Urothelium cell line (cell line): ENCODE measurements at regions not wholly inside any gene's neighbourhood (a gene's known extent, or its start where the extent isn't known, plus 50 kb on each side); places are given as distances from the start of the nearest gene placed in this dataset.
"Not testable (repeated sequence)": the region's sequence is repeated elsewhere in the genome, so short reads cannot be mapped to it uniquely, and the experiment has no call there.

ENCODE experiments used
- DNase-seq: peaks from one replicate; pipeline ENCODE4 v3.0.0; 2011; ENCODE audit warnings: low spot score, mixed read lengths
- FAIRE-seq: peaks from 2 replicates; lab custom pipeline; 2011; peaks lifted over from hg19 to GRCh38; lab: Jason Lieb, UNC

- DNase-seq, result no peak
- no peak for FAIRE-seq
Observed at GRCh38 chr2:105691947-105692390, 52.7 kb upstream of the NCK2 start.

DNA sequence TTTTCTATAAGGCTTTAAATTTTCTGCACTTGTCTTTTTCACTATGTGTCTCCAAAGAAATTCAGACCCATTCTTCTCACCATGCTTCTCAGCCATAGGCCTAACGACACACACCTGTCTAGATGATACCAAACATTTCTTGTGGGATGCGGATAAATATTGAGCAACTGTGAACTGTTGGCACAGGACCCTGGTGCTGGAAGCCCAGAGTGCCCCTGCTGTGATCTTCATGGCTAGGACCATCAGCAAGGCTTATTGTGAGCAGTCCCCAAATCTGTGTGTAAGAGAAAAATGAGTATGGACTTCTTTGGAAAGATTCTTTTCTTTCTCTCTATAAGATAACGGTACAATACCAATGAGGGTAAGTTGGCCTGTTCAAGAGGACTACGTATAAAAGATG, 54.1 kb upstream of the NCK2 start:
- DNase-seq (no peak), FAIRE-seq (no peak)

DNA sequence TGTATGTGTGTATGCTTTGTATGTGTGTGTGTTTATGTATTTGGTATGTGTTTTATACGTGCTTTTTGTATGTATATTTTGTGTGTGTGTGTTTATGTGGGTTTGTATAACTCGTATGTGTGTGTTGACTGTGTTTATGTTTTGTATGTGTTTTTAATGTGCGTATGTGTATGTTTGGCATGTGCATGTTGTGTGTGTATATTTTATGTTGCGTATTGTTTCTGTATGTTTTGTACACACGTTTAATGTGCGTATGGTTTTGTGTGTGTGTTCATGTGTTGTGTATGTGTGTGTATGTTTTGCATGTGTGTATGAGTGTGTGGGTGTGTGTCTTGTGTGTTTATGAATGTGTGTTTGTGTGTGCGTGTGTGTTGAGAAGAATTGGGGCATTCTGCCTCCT, 55.2 kb upstream of the NCK2 start:
- FAIRE-seq (no peak), DNase-seq (no peak)

DNA sequence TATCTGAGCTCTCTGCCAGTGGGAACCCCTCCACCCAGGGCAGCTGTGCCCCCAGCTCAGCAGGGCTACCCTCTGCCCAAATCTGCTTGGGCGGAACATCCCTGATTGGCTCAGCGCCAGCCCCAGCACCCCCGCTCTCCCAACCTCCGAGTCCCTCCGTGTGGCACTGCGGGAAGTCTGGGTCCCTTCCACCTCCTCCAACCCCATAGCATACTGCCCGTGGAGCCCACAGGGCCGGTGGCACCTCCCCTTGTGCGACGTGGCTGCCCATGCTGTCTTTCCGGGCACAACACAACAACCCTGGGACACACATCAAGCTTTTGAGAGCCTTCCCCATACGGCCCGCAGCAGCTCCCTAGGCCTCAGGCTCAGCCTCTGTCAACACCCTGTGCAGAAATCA, 55.8 kb upstream of the NCK2 start:
- FAIRE-seq (no peak), DNase-seq (no peak)

- DNase-seq (no peak), FAIRE-seq (no peak)
Observed at GRCh38 chr2:105686588-105686987, 58.1 kb upstream of the NCK2 start.

- DNase-seq, result no peak
- no peak for FAIRE-seq
Observed at GRCh38 chr2:105683011-105683492, 61.7 kb upstream of the NCK2 start.

- FAIRE-seq (no peak), DNase-seq (no peak)
Observed at GRCh38 chr2:105682401-105682800, 62.3 kb upstream of the NCK2 start.

DNA sequence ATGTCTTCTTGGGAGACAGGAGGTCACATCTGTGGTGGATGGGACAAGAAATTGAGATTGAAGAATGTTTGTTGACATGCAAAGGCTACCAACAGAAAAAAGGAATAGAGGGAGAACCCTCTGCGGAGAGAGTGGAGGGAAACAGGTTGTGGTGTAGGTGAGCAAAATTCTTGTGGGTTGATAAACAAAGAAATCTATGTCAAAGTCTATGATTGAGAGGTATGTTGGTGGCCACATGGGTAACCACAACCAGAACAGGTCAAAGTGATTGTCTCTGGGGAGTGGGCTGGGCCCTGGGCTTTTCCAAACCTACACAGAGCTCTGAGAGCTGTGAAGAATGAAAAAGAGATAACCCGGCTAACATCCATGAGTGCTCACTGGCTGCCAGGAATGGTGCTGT, 62.8 kb upstream of the NCK2 start:
- peak; percentile 46 for DNase-seq
- no peak for FAIRE-seq

DNA sequence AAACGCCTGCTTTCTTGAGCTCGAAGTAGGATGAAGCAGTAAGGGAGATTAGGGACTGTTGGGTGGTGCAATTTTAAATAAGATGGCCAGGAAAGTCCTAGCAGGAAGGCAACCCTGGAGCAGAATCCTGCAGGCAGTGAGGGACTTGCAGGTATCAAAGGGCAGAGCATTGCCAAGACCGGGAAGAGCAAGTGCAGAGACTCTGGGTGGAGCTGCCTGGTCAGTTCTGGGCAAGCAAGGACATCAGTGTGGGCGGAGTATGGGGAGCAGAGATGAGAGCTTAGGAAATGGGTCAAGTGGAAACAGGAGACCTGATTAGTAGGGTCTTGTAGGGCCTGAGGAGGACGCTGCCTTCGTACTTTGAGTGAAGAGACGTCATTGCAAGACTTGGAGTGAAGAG, 64.4 kb upstream of the NCK2 start:
- no peak for FAIRE-seq
- DNase-seq, result no peak

GRCh38 chr2:105678346-105678745, 66.4 kb upstream of the NCK2 start:
- DNase-seq (no peak), FAIRE-seq (no peak)

GRCh38 chr2:105677901-105678300, 66.8 kb upstream of the NCK2 start:
- FAIRE-seq, result no peak
- no peak for DNase-seq

DNA sequence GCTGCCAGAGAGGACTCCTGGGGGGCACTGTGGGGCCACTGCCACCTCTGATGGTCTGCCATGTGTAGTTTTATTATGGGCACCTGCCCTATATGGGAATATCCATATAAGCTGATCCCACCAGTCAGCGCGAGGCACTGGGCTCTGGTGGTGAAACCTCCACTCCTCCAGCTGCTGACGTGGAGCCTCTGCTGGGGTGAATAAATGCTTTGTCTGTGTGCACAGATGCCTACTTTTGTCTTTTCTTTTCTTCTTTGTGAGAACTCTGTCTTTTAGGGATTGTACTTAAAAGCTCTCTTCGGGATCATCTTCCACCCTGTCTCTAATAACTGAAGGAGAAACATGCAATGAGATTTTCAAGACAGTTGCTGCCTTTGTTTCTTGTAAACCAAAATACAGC, 68.9 kb upstream of the NCK2 start:
- FAIRE-seq (no peak), DNase-seq (no peak)

DNA sequence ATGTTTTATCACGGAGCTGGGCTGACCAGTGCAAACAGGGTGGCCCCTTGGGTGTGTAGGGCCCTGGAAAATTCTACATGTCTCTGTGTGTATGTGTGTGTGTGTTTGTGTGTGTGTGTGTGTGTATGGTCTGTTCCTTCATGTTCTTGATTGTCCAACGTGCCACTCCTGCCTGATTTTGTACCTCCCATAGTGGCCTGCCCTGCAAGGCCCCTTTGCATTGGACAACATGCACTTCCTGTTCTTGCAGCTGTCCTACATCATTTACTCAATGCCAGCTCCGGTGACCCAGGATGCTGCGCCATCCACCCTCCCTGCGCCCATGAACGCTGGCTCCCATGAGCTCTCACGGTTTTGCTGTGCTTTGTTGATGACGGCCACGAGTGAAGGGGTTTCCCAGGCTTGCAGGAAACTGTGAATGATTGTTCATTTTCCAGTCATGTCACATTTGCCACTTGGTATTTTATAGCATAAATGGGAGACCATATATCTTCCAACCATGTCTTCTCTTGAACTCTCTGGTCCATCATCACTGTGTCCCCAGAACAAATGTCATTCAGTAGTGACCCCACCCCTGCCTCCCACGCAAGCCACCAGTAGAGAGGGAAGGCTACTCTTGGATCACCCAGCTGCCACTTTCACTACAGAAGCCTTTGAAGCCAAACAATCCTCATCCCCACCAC, 69.7 kb upstream of the NCK2 start:
- DNase-seq, result no peak
- FAIRE-seq, result peak; percentile 23

DNA sequence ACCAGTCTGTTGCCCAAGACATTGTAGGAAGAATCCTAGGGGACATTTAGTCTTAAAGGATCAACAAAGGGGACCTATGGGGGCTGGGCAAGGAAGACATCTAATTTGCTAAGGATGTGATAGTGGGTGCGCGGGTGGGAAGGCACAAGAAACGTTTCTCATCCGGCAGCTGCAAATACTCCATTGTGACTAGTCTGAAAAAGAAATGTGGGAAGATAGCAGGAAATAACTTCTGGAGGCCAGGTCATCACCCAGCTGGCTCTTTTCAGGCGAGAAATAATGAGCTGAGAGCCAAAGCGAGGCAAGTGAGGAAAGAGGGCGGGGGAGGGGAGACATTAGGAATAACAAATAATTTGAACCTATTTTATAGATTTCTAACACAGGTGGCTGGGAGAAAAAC, 70.3 kb upstream of the NCK2 start:
- DNase-seq, result no peak
- FAIRE-seq, result no peak

GRCh38 chr2:105671156-105671555, 73.6 kb upstream of the NCK2 start:
- DNase-seq, result no peak

GRCh38 chr2:105669384-105669891, 75.3 kb upstream of the NCK2 start:
- no peak for DNase-seq
- no peak for FAIRE-seq

More at GRCh38 chr2:105671156-105671555, 73.6 kb upstream of the NCK2 start:
- no peak for FAIRE-seq

- FAIRE-seq, result no peak
Observed at GRCh38 chr2:105665480-105665879, 79.2 kb upstream of the NCK2 start.

DNA sequence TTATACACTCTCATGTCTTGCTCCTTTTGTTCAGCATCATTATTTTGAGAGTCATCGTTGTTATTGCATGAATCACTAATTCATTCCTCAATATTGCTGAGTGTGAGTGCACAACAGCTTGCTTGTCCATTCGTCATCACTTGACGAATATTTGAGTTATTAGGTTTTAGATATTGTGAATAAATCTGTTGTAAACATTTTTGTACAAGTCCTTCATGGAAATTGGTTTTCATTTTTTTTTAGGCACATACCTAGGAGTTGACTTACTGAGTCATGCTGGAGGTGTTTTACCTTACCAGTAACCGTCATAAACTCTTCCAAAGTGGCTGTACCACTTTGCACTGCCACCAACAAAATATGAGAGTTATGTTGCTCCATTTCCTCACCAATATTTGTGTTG, 84.2 kb upstream of the NCK2 start:
- DNase-seq (no peak), FAIRE-seq (no peak)

More at GRCh38 chr2:105665480-105665879, 79.2 kb upstream of the NCK2 start:
- no peak for DNase-seq

GRCh38 chr2:105655723-105656606, 88.7 kb upstream of the NCK2 start:
- FAIRE-seq, DNase-seq: not testable (repeated sequence)

DNA sequence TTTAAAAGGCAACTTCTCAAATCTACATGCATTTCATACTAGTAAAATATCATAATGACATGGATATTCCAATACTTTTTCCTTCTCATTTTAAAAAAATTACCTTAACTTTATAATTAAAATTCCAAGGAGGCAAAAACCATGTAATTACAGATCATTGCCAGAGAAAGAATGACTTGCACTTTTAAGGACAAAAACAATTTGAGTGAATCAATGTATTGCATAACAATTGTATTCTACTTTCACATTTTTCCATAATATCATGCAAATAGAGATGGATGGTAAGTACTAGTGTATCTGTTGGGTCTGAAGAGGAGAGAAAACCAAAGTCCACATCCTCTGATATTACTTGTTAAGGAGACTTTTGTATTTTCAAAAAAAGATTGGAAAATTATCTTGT, 89.5 kb upstream of the NCK2 start:
- DNase-seq (no peak), FAIRE-seq (no peak)

DNA sequence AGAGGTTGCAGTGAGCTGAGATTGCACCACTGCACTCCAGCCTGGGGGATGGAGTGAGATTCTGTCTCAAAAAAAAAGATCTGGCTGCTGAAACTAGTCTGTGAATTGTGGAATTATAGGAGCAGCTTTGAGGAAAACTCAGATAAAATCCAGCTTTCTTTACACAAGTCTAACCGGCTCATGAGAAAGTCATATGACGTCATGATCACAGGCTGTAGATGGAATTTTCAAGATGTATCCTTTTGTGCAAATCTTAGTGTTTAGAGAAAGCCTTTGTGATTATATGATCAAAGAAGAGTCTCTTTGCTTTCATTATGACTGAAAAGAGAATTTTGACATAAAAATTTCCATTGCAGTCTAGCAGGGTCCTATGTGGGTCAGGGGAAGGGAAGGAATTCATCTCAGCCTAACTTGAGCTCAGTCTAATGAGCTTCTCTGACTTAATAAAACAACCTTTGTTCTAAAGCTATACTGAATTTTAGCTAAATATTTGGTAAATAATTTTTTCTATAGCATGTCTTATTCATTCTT, 90.2 kb upstream of the NCK2 start:
- DNase-seq (no peak), FAIRE-seq (no peak)

DNA sequence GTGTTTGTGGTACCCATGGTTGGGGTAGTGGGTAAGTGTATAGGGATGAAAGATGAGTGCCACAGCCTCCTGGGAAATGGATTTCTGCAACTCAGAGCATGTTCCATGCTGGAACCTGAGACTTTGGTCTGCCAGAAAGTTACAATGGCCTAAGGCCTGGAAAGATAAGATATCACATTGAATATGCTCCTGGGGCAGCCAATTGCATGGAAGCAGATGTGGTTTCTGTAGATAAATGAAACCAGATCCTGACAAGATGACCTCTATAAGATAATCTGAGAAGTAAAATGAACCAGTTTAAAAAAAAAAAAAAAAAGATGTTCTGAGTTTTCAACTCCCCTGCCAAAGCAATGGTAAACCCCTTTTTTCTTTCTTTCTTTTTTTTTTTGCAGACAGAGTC, 91.4 kb upstream of the NCK2 start:
- no peak for DNase-seq
- no peak for FAIRE-seq
